Muscle of back (tissue), 3 donors: ENCODE measurements at regions not wholly inside any gene's neighbourhood (a gene's known extent, or its start where the extent isn't known, plus 50 kb on each side); places are given as distances from the start of the nearest gene placed in this dataset.

Experiments used
- DNase-seq, 3 donors: peaks; one replicate each; pipeline versions ENCODE4 v3.0.0 to v3.0.0-alpha.2; 2013

- DNase-seq = no peak
These were observed 1137.1 kb downstream of the OLFM4 start for GRCh38 chr13:54165581-54166215.

- no peak for DNase-seq
These were observed 1145.4 kb downstream of the OLFM4 start for GRCh38 chr13:54173996-54174395.

GRCh38 chr13:54175466-54175865 lies 1146.9 kb downstream of the OLFM4 start:
- no peak for DNase-seq

GRCh38 chr13:54177466-54177865 lies 1148.9 kb downstream of the OLFM4 start:
- no peak for DNase-seq

GRCh38 chr13:54183166-54183565 lies 1154.6 kb downstream of the OLFM4 start:
- DNase-seq = no peak

- no peak for DNase-seq
These were observed 1155.1 kb downstream of the OLFM4 start for GRCh38 chr13:54183728-54184127.

GRCh38 chr13:54184576-54184975 lies 1156.0 kb downstream of the OLFM4 start:
- no peak for DNase-seq

GRCh38 chr13:54185101-54185500 lies 1156.5 kb downstream of the OLFM4 start:
- no peak for DNase-seq

GRCh38 chr13:54185785-54186184 lies 1157.2 kb downstream of the OLFM4 start:
- peak in 1 of 3 donors; percentile 1 for DNase-seq

GRCh38 chr13:54187461-54187860 lies 1158.8 kb downstream of the OLFM4 start:
- no peak for DNase-seq

GRCh38 chr13:54194233-54195024 lies 1165.8 kb downstream of the OLFM4 start:
- DNase-seq = no peak

GRCh38 chr13:54196684-54197083 lies 1168.1 kb downstream of the OLFM4 start:
- no peak for DNase-seq

- DNase-seq = no peak
These were observed 1170.3 kb downstream of the OLFM4 start for GRCh38 chr13:54198911-54199310.

- DNase-seq = no peak
These were observed 1178.0 kb downstream of the OLFM4 start for GRCh38 chr13:54206626-54207025.

- no peak for DNase-seq
These were observed 1181.9 kb downstream of the OLFM4 start for GRCh38 chr13:54210397-54211049.

GRCh38 chr13:54216221-54216620 lies 1187.6 kb downstream of the OLFM4 start:
- DNase-seq = no peak

- no peak for DNase-seq
These were observed 1198.3 kb downstream of the OLFM4 start for GRCh38 chr13:54226876-54227275.

- DNase-seq = no peak
These were observed 1204.1 kb downstream of the OLFM4 start for GRCh38 chr13:54232700-54233099.

- no peak for DNase-seq
These were observed 1206.0 kb downstream of the OLFM4 start for GRCh38 chr13:54234607-54235006.

- DNase-seq = peak in 2 of 3 donors; percentile 6 to 19
These were observed 1213.1 kb downstream of the OLFM4 start for GRCh38 chr13:54241719-54242118.

- DNase-seq = no peak
These were observed 1219.7 kb downstream of the OLFM4 start for GRCh38 chr13:54248306-54248705.

GRCh38 chr13:54261856-54262255 lies 1233.2 kb downstream of the OLFM4 start:
- DNase-seq = no peak

GRCh38 chr13:54263868-54264267 lies 1235.3 kb downstream of the OLFM4 start:
- DNase-seq = no peak
